PC-9 (cell line): ENCODE measurements at regions not wholly inside any gene's neighbourhood (a gene's known extent, or its start where the extent isn't known, plus 50 kb on each side); places are given as distances from the start of the nearest gene placed in this dataset.

Experiments
- BruUV-seq: library from RNA; stranded (reverse); fragments of 400-500 nt; replicated peaks from 2 replicates; lab custom pipeline; 2021; lab: Mats Ljungman, UMichigan
- CTCF ChIA-PET: fragments of 300-600 bp; sonication (Branson Sonifier 250); formaldehyde crosslinking; loops from one replicate; lab custom pipeline; 2022; ENCODE audit warnings: antibody characterized with exemption; lab: Charles Lee
- POLR2A ChIA-PET: fragments of 300-600 bp; sonication (Branson Sonifier 250); formaldehyde crosslinking; loops from one replicate; lab custom pipeline; 2022; ENCODE audit warnings: antibody characterized with exemption; ENCODE audit not compliant: unreplicated experiment; lab: Charles Lee
- DNase-seq, 2 experiments: peaks; one replicate each; pipeline versions ENCODE4 v3.0.0 to v3.0.0-alpha.2; 2015 to 2022; ENCODE audit warnings: mixed read lengths in 1 of 2
- H2AFZ ChIP-seq: fragments of 200-600 bp; sonication (generic); 2 replicates; pipeline ENCODE4 v1.8.1; 2017; ENCODE audit warnings: antibody characterized with exemption
- H3F3A ChIP-seq: fragments of 200-600 bp; sonication (generic); 2 replicates; pipeline ENCODE4 v1.8.1; 2017; ENCODE audit warnings: antibody characterized with exemption, mild to moderate bottlenecking, low read depth; ENCODE audit not compliant: insufficient read depth
- H3K27ac ChIP-seq: fragments of 200-600 bp; sonication (generic); 2 replicates; pipeline ENCODE4 v1.6.1; 2016; ENCODE audit warnings: mixed run types
- H3K27me3 ChIP-seq: fragments of 200-600 bp; sonication (generic); 2 replicates; pipeline ENCODE4 v1.6.1; 2016; ENCODE audit warnings: low read depth, mixed run types; ENCODE audit not compliant: insufficient read depth
- H3K36me3 ChIP-seq: fragments of 200-600 bp; sonication (generic); 2 replicates; pipeline ENCODE4 v1.6.1; 2016; ENCODE audit warnings: low read depth, mixed run types
- H3K4me1 ChIP-seq: fragments of 200-600 bp; sonication (generic); replicated peaks from 2 replicates; pipeline ENCODE4 v1.6.1; 2016; ENCODE audit warnings: mixed run types; ENCODE audit not compliant: insufficient read depth
- H3K4me2 ChIP-seq: fragments of 200-600 bp; sonication (generic); 2 replicates; pipeline ENCODE4 v1.6.1; 2017; ENCODE audit warnings: mixed run types
- H3K4me3 ChIP-seq: fragments of 200-600 bp; sonication (generic); 2 replicates; pipeline ENCODE4 v1.6.1; 2016; ENCODE audit warnings: mixed run types
- H3K79me2 ChIP-seq: fragments of 200-600 bp; sonication (generic); 2 replicates; pipeline ENCODE4 v1.6.1; 2017; ENCODE audit warnings: low read depth, mixed run types
- H3K9me2 ChIP-seq: fragments of 200-600 bp; sonication (generic); 2 replicates; pipeline ENCODE4 v1.8.1; 2017; ENCODE audit warnings: mild to moderate bottlenecking; ENCODE audit not compliant: insufficient read depth
- H3K9me3 ChIP-seq: fragments of 200-600 bp; sonication (generic); 2 replicates; pipeline ENCODE4 v1.8.1; 2016; ENCODE audit warnings: low read depth; ENCODE audit not compliant: insufficient read depth
- H4K20me1 ChIP-seq: fragments of 200-600 bp; sonication (generic); 2 replicates; pipeline ENCODE4 v1.8.1; 2017; ENCODE audit not compliant: insufficient read depth
- CTCF ChIP-seq: fragments of 200-600 bp; sonication (generic); conservative IDR thresholded peaks from 2 replicates; pipeline ENCODE4 v1.6.1; 2017; ENCODE audit warnings: mixed run types, antibody characterized with exemption, mild to moderate bottlenecking, moderate library complexity
- EZH2 ChIP-seq: fragments of 200-600 bp; sonication (generic); IDR thresholded peaks from 2 replicates; pipeline ENCODE4 v1.8.0; 2017; ENCODE audit warnings: antibody characterized with exemption, low read depth
- intact Hi-C: fragments of 100-400 bp; cut with micrococcal nuclease; formaldehyde crosslinking; loops from one replicate; pipeline ENCODE4 v1.10.0; 2022; ENCODE audit not compliant: unreplicated experiment

GRCh38 chr2:144147356-144147755, 372.6 kb downstream of the ZEB2 start:
- H3K27me3 ChIP-seq, result no peaks in the 10 kb centered on the region
- H3K79me2 ChIP-seq, result no peaks in the 10 kb centered on the region
- H3K4me1 ChIP-seq, result no peaks in the 10 kb centered on the region
- H3K4me3 ChIP-seq, result no peak overlapping the region
- no peak for DNase-seq
- no peaks in the 10 kb centered on the region for H3K9me3 ChIP-seq
- H2AFZ ChIP-seq, result no peak overlapping the region
- no peak overlapping the region for H3K4me2 ChIP-seq
- TF ChIP-seq CTCF (no peak), EZH2 (no peak)
- H3K9me2 ChIP-seq, result no peaks in the 10 kb centered on the region
- H4K20me1 ChIP-seq, result no peaks in the 10 kb centered on the region
- intact Hi-C loops, result no loop called here
- POLR2A ChIA-PET, result no interaction called here
- H3K36me3 ChIP-seq, result no peaks in the 10 kb centered on the region
- no peak overlapping the region for H3K27ac ChIP-seq
- no TSS peak for BruUV-seq
- H3F3A ChIP-seq, result no peaks in the 10 kb centered on the region
- CTCF ChIA-PET, result no interaction called here

- Histone ChIP-seq H3K9me3 (no peaks in the 10 kb centered on the region), H4K20me1 (no peaks in the 10 kb centered on the region), H3K9me2 (no peaks in the 10 kb centered on the region), H3K27ac (no peak overlapping the region), H3K4me3 (no peak overlapping the region), H3K4me2 (no peak overlapping the region), H3K27me3 (no peaks in the 10 kb centered on the region), H3K36me3 (no peaks in the 10 kb centered on the region), H2AFZ (no peak overlapping the region), H3F3A (no peaks in the 10 kb centered on the region), H3K4me1 (no peaks in the 10 kb centered on the region), H3K79me2 (no peaks in the 10 kb centered on the region)
- no TSS peak for BruUV-seq
- DNase-seq, result no peak
- CTCF ChIA-PET, result no interaction called here
- POLR2A ChIA-PET, result no interaction called here
- intact Hi-C loops, result no loop called here
- no peak for TF ChIP-seq EZH2
These were observed 373.0 kb downstream of the ZEB2 start for GRCh38 chr2:144146876-144147275.

GRCh38 chr2:144146076-144146475, 373.8 kb downstream of the ZEB2 start:
- Histone ChIP-seq H3K9me2 (no peaks in the 10 kb centered on the region), H3F3A (no peaks in the 10 kb centered on the region), H3K4me3 (no peak overlapping the region), H3K4me2 (no peak overlapping the region), H3K27ac (no peak overlapping the region), H2AFZ (no peak overlapping the region), H4K20me1 (no peaks in the 10 kb centered on the region), H3K79me2 (no peaks in the 10 kb centered on the region), H3K4me1 (no peaks in the 10 kb centered on the region), H3K9me3 (no peaks in the 10 kb centered on the region), H3K27me3 (no peaks in the 10 kb centered on the region), H3K36me3 (no peaks in the 10 kb centered on the region)
- intact Hi-C loops, result no loop called here
- no peak for TF ChIP-seq CTCF
- no peak for TF ChIP-seq EZH2
- BruUV-seq, result no TSS peak
- ChIA-PET POLR2A (no interaction called here), CTCF (no interaction called here)
- DNase-seq, result no peak
